SK-N-SH treated with all-trans-retinoic acid at 6 μM for 48 hours (cell line): ENCODE measurements at regions not wholly inside any gene's neighbourhood (a gene's known extent, or its start where the extent isn't known, plus 50 kb on each side); places are given as distances from the start of the nearest gene placed in this dataset.

ENCODE experiments used
- CSDC2 ChIP-seq: fragments of 250-450 bp; sonication (Bioruptor Pico); IDR thresholded peaks from 2 replicates; pipeline ENCODE4 v1.5.0; 2020; ENCODE audit warnings: mild to moderate bottlenecking, moderate library complexity
- SNAI2 ChIP-seq: fragments of 250-450 bp; sonication (Bioruptor Pico); IDR thresholded peaks from 2 replicates; pipeline ENCODE4 v1.5.0; 2020; ENCODE audit warnings: mild to moderate bottlenecking, moderate library complexity
- TCF4 ChIP-seq: fragments of 250-450 bp; sonication (Bioruptor Pico); IDR thresholded peaks from 2 replicates; pipeline ENCODE4 v1.8.0; 2021; ENCODE audit warnings: mild to moderate bottlenecking, moderate library complexity, borderline replicate concordance
- TSHZ2 ChIP-seq: fragments of 250-450 bp; sonication (Bioruptor Pico); IDR thresholded peaks from 2 replicates; pipeline ENCODE4 v1.5.0; 2020; ENCODE audit warnings: mild to moderate bottlenecking, moderate library complexity
- ZC3H10 ChIP-seq: fragments of 250-450 bp; sonication (Bioruptor Pico); IDR thresholded peaks from 2 replicates; pipeline ENCODE4 v1.5.1; 2021; ENCODE audit warnings: mild to moderate bottlenecking, moderate library complexity
- ZFP3 ChIP-seq: fragments of 250-450 bp; sonication (Bioruptor Pico); IDR thresholded peaks from 2 replicates; pipeline ENCODE4 v1.5.0; 2020; ENCODE audit warnings: mild to moderate bottlenecking, moderate library complexity
- ZFP30 ChIP-seq: fragments of 450-650 bp; formaldehyde crosslinking; IDR thresholded peaks from 2 replicates; pipeline ENCODE4 v1.5.0; 2022; ENCODE audit warnings: mild to moderate bottlenecking, moderate library complexity
- ZNF565 ChIP-seq: fragments of 450-650 bp; formaldehyde crosslinking; conservative IDR thresholded peaks from 2 replicates; pipeline ENCODE4 v1.5.0; 2020; ENCODE audit warnings: low read depth, mild to moderate bottlenecking, moderate library complexity
- TF ChIP-seq, protein P1 (sequence below): fragments of 250-450 bp; sonication (Bioruptor Pico); IDR thresholded peaks from 2 replicates; pipeline ENCODE4 v1.8.0; 2020; ENCODE audit warnings: mild to moderate bottlenecking, moderate library complexity, borderline replicate concordance

DNA sequence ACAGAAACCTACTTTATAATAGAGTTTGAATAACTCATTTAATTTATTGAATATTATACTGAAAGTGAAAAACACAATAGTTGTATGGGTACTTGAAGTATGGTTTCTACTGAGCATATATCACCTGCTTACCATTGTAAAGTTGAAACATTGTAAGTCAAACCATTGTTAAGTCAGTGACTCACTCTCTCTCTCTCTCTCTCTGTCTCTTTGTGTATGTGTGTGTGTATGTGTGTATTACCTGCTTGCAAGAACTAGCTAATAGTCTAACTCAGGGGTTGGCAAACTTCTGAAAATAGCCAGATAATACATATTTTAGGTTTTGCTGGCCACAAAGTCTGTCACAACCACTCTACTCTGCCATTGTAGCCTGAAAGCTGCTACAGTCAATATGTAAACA lies 564.3 kb upstream of the ZNF608 start:
- TF ChIP-seq TSHZ2, result no peak
- TF ChIP-seq ZNF565 (CRISPR knock-in tag), result no peak
- TF ChIP-seq, protein P1, sequence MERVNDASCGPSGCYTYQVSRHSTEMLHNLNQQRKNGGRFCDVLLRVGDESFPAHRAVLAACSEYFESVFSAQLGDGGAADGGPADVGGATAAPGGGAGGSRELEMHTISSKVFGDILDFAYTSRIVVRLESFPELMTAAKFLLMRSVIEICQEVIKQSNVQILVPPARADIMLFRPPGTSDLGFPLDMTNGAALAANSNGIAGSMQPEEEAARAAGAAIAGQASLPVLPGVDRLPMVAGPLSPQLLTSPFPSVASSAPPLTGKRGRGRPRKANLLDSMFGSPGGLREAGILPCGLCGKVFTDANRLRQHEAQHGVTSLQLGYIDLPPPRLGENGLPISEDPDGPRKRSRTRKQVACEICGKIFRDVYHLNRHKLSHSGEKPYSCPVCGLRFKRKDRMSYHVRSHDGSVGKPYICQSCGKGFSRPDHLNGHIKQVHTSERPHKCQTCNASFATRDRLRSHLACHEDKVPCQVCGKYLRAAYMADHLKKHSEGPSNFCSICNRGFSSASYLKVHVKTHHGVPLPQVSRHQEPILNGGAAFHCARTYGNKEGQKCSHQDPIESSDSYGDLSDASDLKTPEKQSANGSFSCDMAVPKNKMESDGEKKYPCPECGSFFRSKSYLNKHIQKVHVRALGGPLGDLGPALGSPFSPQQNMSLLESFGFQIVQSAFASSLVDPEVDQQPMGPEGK (CRISPR knock-in tag), result no peak
- TF ChIP-seq CSDC2 (CRISPR knock-in tag), result no peak
- TF ChIP-seq ZFP30 (CRISPR knock-in tag), result no peak
- TF ChIP-seq ZC3H10 (CRISPR knock-in tag), result no peak
- no peak for TF ChIP-seq TCF4 (CRISPR knock-in tag)
- TF ChIP-seq SNAI2, result no peak
- no peak for TF ChIP-seq ZFP3 (CRISPR knock-in tag)
